Daoy (cell line): ENCODE measurements at regions not wholly inside any gene's neighbourhood (a gene's known extent, or its start where the extent isn't known, plus 50 kb on each side); places are given as distances from the start of the nearest gene placed in this dataset.

Experiments
- DNase-seq: peaks from one replicate; pipeline ENCODE4 v3.0.0-alpha.2; 2015; ENCODE audit warnings: low read depth

DNA sequence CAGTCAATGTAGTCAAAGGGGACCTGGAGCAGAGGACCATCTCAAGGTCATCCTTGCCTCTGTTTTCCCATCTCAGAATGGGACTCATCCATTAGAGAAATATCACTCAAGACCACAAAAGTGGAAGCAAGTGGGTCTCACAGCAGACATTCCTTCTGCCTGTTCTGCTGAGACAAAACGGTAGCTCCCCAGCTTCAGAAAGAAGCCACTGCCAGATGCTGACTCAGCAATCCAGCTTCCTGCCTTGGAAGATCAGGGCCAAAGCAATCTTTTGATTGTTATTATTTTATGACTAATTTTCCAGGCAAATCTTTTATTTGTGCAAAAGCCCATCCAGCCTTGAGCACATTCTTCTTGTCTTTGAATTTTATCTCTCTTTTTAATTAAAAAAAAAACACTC lies 86.8 kb downstream of the CCT6B start:
- no peak for DNase-seq

DNA sequence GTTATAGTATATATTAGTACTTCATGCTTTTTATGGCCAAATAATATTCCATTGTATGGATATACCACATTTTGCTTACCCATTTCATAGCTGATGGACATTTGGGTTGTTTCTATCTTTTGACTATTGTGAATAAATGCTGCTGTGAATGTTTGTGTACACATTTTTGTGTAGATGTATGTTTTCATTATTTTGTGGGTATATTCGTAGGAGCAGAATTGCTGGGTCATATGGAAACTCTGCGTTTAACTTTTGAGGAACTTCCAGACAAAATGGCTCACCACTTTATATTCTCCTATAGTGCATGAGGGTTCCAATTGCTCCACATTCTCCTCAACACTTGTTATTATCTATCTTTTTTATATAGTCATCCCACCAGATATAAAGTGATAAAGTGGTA lies 88.6 kb downstream of the CCT6B start:
- no peak for DNase-seq

DNA sequence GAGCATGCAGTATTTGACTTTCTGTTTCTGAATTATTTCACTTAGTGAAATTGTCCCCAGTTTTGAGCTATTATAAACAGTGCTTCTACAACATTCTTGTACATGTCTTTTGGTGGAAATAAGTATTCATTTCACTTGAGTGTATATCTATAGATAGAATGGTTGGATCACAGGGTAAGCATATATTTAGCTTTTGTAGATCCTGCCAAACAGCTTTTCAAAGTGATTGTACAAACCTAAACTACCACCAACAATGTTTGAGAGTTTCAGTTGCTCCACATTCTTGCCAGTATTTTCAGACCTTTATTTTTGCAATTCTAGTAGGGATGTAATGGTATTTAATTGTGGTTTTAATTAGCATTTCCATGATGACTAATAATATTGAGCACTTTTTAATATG lies 91.6 kb downstream of the CCT6B start:
- DNase-seq: no peak

DNA sequence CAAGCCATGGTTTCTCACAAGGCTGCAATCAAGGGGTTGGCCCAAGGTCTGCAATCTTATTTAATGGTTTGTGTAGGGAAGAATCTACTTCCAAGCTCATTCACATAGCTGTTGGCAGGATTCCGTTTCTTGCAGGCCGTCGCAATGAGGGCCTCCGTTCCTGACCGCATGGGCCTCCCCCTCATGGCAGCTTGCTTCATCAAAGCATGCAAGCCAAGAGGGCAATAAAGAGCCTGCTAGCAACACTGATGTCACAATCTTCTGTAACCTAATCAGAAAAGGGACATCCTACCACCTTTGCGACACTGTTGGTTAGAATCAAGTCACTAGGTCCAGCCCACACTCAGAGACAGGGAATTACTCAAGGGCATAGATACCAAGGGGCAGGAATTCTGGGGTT lies 95.5 kb downstream of the CCT6B start:
- no peak for DNase-seq

DNA sequence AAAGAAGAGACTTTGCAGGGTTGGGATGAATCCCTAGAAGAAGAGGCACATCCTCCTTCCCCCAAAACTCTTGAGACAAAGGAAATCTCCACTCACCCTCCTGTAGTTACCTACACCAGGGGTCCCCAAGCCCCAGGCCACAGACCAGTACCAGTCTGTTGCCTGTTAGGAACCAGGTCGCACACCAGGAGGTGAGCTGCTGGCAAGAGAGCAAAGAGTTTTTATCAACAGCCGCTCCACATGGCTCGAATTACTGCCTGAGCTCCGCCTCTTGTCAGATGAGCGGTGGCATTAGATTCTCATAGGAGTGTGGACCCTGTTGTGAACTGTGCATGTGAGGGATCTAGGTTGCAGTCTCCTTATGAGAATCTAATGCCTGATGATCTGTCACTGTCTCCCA lies 98.9 kb downstream of the CCT6B start:
- DNase-seq: no peak

DNA sequence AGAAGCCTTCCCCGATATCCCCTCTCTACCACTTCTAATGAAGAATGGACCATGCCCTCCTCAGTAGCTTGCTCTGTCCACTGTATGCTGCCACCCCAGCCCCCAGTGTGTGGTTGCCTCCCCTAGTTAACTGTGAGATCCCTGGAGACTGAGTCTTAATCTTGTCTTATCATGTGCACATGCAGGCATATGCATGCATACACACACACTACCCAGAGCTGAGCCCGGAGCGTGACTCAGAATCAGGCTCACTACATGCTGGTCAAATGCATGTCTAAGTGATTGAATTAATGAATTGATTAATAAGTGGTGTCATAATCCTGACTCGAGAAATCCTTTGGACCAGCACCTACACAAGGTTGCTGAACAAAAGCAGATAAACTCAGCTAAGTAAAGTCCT lies 99.4 kb downstream of the CCT6B start:
- DNase-seq: no peak

DNA sequence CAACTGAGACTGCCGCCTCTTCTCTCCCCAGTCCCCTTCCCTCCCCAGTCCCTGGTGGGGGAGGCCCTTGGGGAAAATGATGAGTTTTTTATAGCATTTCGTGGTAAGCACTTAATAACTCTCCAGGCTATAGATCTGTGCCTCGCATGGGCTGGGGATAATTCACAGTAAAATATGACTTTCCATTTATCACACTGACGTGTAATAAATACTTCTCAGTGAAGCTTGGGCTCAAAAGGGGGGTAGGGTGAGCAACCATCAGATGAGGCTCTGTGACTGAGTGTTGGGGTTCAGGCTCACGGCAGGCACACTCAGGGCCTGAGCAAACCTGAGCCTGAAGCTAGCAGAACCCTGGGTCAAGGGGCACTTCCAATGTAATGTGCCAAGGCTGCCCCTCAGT lies 101.6 kb downstream of the CCT6B start:
- DNase-seq: no peak

DNA sequence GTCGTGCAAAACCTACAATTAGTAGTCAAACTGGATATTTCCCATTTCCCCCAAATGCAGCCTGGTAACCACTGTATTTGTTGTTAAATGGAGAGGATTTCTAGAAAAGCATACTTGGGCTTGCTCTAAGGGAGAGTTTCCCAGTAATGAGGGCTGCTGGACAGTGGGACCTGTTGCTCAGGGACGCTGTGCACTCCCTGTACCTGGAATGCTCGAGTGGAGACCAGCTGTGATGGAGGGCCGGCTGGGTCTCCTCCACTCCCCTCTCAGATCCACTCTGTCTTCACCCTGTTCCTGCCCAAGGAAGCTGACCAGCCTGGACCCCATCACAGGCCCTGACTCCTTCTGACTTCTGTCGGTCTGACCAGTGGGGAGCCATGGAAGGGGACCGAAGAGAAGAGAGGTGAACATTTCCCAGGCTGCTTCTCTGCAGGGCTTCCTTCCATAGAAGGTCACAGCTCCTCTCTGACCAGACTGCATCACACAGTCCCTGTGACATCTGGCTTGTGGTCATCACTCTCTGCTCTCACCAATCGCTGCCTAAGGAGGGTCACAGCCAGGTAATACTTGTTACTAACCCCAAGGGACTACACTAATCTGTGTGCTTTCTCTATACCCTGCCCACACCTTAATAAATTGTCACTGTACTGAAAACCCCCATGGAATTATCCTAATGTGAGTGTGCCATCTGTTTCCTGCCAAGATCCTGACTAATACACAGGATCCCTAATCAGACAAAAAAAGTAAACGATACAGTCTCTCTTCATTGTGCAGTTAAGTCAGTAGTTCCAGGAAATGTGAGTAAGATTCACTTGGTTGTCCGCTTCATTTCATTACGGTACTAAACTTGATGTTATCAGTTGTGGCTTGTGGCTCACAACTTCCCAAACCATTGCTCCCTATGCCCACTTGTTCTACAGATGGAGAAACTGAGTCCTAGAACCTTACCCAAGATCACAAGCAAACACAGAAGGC lies 102.4 kb downstream of the CCT6B start:
- DNase-seq: peak; percentile 15

DNA sequence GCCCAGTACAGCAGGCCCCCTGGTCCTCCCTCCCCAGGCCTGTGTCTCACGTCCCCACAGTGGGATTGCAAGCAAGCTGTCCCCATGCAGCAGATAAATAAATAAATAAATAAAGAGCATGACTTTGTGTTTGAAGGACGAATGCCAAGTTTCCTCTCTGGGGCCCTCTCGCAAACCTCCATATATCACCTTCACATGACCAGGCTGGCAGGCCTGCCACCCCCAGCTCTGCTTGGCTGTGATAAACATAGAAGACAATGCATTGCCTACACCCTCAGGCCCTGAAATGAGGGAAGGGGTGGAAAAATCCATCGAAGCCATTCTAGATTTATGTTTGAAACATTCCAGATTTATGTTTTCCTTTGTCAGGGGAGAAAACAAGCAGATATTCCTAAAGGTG lies 107.3 kb downstream of the CCT6B start:
- no peak for DNase-seq

DNA sequence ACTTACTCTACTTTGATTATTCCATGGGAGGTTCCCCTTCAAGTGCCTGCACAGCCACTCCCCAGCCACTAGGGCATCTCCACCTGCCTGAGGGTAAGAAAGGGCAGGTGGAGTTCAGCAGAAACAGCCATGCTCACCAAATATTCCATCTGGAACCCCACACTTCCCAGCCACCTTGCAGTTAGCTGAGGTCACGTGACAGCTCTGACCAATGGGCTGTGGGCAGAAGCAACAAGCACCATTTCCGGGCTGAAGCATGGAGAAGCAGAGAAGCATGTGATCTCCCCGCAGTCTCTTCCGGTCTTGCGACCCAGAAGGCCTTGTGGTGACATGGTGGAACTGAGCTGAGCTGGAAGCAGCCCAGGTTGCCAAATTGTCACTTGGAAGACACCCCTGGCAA lies 108.6 kb downstream of the CCT6B start:
- DNase-seq: peak; percentile 19

DNA sequence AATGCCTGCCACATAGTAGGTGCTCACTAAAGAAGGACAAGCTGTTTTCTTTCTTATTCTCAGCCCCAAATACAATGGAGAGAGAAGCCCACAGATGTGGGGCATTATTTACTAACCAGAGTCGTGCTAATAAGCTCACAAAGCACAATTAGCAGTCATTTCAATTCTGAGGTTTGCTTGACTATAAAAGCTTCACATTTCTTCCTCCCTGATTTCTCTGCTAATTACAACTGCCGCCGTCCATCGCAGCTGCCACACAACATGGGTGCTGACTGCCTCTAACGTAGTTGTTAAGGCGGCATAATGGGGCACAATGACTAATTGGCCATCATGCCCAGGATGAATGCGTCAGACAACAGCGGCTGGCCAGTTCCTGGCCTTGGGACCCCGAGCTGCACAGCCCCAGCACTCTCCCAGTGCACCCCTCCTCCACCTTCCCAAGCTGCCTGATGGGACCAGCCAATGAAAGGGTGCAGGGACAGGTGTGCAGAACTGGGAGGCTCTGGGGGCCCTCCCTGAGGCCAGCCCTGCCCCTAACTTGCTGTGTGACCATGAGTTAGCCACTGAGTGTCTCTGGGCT lies 109.2 kb downstream of the CCT6B start:
- no peak for DNase-seq

DNA sequence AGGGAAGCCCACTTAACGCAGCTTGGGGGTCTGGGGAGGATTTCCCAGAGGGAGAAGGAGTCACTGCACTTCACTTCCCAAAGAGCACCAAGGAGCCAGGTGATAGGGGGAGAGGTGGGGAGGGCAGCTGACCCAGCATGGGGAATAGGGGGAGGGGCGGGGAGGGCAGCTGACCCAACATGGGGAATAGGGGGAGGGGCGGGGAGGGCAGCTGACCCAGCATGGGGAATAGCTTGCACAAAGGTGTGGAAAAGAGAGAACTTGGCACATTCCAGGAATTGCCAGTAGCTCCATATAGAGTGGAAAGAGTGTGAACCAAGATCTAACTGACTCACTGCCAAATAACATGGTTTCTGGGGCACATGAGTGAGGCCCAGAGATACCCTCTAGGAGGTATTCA lies 110.3 kb downstream of the CCT6B start:
- DNase-seq: no peak

DNA sequence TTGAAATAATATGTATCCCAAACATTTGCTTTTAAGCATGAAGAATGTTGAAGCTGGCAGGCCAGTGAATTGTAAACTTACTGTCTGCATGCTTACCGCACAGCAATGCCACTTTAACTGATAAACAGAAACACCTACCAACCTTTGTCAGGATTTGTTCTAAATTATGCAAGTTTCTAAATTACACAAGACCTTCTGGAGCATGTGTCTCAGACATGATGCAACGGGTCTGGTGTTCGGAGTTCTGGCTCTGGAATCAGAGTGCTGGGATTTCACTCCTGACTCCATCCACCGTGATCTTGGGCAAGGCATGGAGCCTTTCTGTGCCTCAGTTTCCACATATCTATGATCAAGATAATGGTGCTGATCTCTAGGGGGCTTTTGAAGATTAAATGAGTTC lies 111.2 kb downstream of the CCT6B start:
- DNase-seq: no peak

DNA sequence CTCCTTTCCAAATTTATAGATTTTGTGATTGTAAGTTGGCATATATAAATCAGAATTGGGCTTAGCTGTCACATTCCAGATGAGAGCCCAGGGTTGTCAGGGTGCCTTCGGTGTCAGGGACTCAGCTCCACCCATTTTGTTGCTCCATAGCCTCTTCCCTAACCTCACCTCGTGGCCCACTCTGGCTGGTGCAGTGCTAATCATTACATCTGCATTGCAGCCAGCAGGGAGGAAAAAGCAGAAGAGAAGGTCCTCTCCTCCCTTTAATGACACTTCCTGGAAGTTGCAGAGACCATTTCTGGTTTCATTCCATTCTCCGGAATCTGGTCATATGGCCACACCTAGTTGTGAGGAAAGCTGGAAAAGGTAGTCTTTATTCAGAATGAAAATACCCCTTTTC lies 113.3 kb downstream of the CCT6B start:
- no peak for DNase-seq

DNA sequence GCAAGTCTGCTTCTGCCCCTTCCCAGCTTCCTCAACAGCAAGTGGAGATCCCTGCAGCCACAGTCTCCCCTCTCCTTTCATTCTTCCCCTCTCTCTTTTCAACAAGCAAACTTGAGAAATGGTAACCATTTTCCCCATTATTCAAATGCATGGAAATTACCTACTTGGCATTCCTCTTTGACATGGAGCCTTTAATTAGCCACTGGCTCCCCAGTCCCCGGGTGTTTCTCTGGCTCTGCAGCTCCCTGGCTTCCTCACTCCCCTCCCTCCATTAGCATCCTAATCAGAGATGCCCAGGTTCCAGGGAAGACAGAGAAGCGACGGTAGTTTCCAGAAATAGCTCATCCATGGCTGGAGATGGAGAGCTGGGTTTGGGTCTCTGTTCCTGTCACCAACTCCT lies 116.0 kb downstream of the CCT6B start:
- no peak for DNase-seq

DNA sequence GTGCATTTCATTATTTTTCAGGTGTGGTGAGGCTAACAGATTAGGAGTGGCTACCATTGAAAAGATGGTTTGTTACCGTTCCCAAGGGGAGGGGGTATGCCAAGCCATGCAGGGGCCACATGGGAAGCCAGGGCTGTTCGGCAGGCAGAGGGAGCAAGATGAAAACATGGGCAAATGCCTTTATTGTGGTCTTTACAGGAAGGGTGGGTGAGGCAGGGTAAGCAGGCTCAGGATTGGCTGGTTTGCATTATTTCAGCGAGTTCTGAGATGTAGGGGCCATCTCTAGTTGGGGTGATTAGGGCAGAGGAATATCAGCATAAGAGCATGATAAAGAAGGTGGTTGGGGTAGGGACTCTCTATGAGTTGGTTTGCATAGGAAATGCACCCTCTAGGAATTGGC lies 117.6 kb downstream of the CCT6B start:
- no peak for DNase-seq

DNA sequence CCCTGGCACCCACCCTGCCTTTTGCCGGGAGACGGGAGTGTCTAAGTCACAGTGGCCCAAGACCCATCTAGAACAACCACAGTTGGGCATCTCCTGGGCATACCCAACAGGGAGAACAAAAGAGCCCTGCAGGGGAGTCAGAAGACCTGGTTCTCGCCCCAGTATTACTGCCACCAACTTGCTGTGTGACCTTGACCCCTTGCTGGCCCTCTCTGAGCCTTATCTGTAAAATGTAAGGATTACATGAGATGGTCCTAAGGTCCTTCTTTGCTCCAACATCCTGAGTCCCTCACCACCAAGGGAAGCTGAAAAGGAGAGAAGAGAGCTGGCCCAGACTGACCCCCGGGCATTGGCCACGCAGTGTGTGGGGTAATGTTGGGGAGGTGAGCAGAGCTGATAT lies 119.0 kb downstream of the CCT6B start:
- no peak for DNase-seq

DNA sequence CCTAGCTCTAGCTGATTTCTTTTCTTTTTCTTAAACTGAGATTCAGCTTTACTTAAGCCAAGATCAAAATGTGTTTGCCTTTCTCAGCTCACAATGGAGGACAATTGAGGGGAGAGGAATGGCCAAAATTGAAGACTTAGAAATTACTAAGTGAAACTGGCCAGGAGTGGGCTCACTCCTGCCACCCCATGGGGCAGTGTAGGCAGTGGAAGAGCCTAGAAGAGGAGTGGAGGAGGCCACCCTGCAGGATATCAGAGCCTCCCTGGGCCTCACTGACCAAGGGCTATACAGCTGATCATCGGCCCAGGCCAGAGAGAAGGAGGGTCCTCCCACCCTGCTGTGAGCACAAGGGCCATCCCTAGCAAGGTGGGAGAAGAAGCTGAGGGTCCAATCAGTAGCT lies 119.8 kb downstream of the CCT6B start:
- no peak for DNase-seq

DNA sequence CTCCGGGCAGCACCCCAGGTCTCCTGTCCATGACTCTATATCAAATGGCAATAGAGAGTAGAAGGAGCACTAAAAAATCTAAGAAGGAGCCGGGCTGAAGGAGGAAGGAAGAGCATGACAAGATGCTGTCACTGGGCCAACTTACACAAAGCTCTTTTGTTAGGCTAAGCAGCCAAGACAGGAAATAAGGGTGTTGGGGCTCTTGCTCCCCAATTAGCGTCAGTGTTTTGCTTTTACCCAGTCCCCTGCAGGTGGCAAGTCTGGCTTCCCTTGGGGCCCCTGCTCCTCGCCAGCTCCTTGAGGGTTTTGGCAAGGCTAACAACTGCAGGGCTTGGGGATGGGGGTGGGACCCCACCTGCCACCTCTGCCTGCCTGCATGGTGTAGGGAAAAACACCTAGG lies 120.5 kb downstream of the CCT6B start:
- no peak for DNase-seq

DNA sequence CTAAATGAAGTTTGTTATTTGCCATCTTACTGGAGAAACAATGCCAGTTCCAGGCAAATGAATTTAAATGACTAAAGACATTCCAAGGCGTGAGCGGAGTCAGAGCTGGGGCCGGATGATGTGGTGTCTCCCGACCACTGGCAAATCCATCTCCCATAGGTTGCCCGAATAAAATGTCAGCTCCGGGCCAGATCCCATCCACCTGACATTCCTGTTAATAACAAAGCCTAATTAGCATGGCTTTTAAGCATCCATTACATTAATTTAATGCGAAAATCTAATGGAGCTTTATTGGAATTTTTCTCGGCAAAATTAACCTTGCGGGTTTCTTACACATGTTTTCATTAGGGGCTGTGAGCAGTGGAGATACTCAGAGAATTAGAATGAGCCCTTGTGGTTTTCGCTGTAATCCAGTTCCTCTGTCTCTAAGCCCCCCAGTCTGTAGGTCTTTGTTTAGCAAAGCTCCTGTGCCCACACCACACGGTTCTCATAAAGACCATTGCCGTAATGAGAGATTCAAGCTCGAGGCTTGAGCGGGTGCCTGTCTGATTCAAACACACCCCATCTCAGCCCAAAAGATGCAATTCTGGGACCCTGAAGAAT lies 123.3 kb downstream of the CCT6B start:
- DNase-seq: no peak

DNA sequence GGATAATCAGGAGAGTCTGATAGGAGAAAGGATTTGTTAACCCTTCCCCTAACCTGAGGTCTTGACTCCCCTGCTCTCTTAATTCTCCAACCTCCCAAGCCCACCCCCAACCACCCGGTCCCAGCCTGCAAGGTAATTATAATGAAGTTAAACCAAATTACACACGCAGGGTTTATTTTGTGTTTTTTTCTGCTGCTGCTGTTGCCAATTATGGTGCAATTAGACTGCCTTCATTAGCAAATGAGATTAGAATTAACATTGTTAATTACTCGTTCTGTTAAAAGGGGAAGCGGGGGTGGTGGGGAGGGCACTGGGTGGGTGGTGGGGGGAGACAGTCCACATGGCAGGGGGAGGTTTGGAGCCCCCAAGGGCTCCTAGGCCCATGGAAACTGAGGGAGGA lies 128.9 kb downstream of the CCT6B start:
- no peak for DNase-seq

DNA sequence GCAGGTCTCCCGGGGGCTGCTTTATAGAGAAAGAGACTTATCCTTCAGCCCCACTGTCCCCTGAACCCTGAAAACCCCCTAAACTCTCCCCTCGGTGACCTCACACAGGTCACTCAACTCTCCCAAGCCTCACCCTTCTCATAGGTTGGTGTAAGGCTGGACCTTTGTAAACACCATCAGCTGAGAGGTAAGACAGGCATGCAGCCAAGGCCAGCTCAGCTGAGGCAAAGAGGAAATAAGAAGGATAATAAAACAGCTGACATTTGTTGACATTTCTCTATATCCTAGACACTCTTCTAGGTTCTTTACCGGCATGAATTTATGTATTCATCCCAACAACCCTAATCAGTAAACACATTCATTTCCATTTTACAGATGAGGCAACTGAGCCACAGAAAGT lies 134.3 kb downstream of the CCT6B start:
- DNase-seq: no peak

DNA sequence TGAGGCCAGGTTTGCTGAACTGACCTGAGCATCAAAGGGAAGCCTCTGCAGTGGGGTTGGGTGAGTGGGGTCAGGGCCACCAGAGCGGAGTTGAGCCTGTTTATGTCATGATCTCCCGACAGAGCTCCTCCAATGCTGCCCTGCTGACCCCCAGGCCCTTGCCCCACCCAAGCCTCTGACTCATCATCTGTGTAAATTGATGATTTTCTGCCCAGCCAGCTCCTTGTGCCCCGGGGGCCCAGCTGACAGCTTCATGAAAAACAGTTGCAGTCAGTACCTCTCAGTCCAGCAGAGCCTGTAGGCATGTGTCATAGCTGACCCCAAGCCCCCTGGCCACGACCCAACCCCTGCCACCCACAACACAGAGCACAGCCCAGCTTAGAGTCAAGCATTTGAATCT lies 134.9 kb downstream of the CCT6B start:
- peak; percentile 63 for DNase-seq
